Skeletal muscle cell (primary cell): ENCODE measurements at regions not wholly inside any gene's neighbourhood (a gene's known extent, or its start where the extent isn't known, plus 50 kb on each side); places are given as distances from the start of the nearest gene placed in this dataset.

ENCODE experiments used
- DNase-seq: peaks from one replicate; pipeline ENCODE4 v3.0.0-alpha.2; 2010; ENCODE audit warnings: low read depth
- H3K4me3 ChIP-seq: 2 replicates; pipeline ENCODE4 v1.5.1; 2011; ENCODE audit warnings: low read depth, mild to moderate bottlenecking, control low read depth, low read length, moderate library complexity

DNA sequence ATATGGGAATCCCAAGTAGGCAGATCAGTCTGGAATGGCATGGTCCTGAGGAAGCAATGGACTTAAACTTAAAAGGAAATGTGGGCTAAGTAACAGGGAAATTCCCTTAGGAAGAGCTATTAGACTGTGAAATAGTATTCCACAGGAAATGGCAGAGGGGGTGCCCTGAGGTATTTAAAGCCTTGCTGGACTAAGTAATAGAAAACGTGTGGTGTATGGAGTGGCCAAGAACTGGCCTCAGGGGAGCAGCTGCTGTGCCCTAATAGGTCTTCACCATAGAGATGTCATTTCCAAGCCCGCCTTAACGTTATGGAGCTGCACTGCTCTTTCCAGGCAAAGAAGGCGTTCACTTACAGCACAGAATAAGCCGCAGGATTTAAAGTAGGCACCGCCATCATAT, 365.2 kb upstream of the ZMIZ1 start:
- no peak for DNase-seq
- H3K4me3 ChIP-seq = no peak overlapping the region

GRCh38 chr10:78706256-78706655, 362.5 kb upstream of the ZMIZ1 start:
- no peak for DNase-seq
- no peak overlapping the region for H3K4me3 ChIP-seq

GRCh38 chr10:78706726-78707540, 361.8 kb upstream of the ZMIZ1 start:
- H3K4me3 ChIP-seq = no peak overlapping the region
- DNase-seq = no peak

GRCh38 chr10:78707745-78708144, 361.0 kb upstream of the ZMIZ1 start:
- no peak overlapping the region for H3K4me3 ChIP-seq
- DNase-seq = no peak

GRCh38 chr10:78712147-78712546, 356.6 kb upstream of the ZMIZ1 start:
- no peak overlapping the region for H3K4me3 ChIP-seq

GRCh38 chr10:78713659-78714058, 355.1 kb upstream of the ZMIZ1 start:
- no peak for DNase-seq

More at GRCh38 chr10:78712147-78712546, 356.6 kb upstream of the ZMIZ1 start:
- no peak for DNase-seq

GRCh38 chr10:78714225-78714624, 354.5 kb upstream of the ZMIZ1 start:
- no peak overlapping the region for H3K4me3 ChIP-seq
- DNase-seq = no peak

More at GRCh38 chr10:78713659-78714058, 355.1 kb upstream of the ZMIZ1 start:
- no peak overlapping the region for H3K4me3 ChIP-seq

GRCh38 chr10:78715435-78715834, 353.3 kb upstream of the ZMIZ1 start:
- DNase-seq = no peak
- no peak overlapping the region for H3K4me3 ChIP-seq

DNA sequence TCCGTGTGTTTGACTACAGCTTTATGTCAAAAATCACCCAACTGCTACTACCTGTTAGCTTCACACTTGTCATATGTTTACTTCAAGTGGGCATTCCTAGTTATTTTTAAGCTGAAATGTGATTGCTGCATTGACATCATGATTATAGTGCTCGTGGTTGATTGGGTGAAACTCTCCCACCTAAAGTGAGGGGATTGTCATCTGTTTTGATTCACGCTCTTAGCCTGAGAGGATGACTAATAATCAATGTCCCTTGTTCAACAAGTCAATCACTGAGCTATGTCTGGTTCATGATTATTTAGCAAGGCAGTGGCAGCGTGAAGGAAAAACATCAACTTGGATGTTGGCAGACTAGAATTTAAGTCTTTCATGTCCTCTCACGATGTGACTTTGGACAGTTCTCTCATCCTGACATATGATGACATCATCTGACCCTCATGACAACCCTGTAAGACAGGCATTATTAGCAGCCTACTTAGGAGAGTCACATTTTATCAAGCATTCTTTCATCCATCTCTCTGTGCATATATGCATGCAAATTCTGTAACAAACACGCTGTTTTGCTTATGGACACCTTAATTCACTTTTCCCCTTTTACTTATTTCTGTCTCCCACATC, 352.6 kb upstream of the ZMIZ1 start:
- no peak overlapping the region for H3K4me3 ChIP-seq
- DNase-seq = no peak

- DNase-seq = no peak
- H3K4me3 ChIP-seq = no peak overlapping the region
Observed at GRCh38 chr10:78717200-78717599, 351.6 kb upstream of the ZMIZ1 start.

DNA sequence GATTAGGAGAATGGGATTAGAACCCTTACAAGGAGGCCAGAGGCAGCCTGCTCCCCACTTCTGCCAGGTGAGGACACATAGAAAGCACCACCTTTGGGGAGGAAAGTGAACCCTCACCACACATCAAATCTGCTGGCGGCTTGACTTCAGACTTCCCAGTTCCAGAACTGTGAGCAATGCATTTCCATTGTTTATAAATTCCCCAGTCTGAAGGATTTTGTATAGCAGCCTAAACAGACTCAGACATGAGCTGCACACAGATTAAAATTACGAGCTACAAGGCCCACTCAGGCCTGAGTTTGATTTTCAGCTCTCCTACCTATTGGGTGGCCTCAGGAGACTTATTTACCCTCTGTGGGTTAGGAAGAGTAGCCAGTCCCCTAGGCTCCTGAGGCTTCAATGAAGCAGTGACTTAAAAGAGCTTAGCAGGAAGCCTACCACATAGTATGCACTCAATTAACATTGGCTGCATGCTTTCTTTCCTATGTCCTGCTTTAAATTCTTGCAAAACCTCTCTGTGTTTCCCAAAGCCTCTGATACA, 350.7 kb upstream of the ZMIZ1 start:
- no peak overlapping the region for H3K4me3 ChIP-seq
- DNase-seq = no peak

DNA sequence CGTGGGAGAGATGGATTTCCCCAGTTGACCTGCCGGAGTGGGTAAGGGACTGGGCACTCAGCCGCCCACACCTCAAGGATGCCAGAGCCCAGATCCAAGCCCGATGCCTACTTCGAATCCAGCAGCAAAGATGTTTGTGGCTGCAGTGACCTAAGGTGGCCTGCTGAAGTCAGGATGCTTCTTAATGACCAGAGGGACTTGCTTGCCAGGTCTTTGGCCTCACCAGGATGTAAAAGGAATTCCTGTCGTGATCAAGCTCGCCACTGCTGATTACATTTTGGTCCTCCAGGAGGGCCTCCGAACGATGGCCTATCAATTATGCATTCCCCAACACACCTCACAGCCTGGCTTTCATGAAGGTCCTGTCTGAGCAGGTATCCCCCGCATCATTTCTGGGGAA, 349.5 kb upstream of the ZMIZ1 start:
- DNase-seq = no peak
- no peak overlapping the region for H3K4me3 ChIP-seq

DNA sequence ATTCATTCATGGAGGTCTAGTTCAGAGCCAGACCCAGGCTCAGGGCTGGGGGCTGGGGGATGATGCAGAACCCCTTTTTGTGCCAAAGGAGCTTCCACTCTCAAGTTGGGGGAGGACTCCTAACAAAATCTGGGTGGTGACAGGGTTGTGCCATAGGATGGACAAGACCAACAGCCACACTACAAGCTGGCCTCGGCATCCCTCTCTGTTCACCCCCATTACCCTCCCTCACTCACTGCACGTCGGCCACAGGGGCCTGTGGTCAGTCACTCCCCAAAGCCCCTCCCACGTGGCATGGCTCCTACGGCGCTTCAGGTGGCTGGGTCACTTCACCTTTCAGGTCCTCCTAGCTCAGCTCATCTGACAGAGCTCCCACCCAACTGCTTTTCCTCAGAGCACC, 348.7 kb upstream of the ZMIZ1 start:
- no peak for DNase-seq
- no peak overlapping the region for H3K4me3 ChIP-seq

DNA sequence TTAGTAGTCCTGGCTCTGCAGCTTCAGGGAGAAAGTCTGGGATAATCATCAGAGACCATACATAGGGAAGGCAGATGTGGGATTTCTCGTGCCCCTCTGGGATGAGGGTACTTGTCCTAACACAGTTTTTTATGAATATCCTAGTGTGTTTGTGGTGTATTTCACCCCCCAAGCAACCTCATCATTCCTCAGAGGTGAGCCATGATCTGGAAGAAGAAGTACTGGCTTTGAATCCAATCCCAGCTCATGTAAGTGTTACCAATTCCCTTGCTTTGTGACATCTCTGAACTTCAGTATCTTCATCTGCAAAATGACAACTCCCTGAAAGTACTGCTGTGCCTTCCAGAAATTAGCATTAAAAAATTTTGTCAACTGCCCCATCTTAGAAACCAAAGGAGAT, 347.5 kb upstream of the ZMIZ1 start:
- no peak for DNase-seq
- no peak overlapping the region for H3K4me3 ChIP-seq

- DNase-seq = no peak
- H3K4me3 ChIP-seq = no peak overlapping the region
Observed at GRCh38 chr10:78724846-78725245, 343.9 kb upstream of the ZMIZ1 start.

- DNase-seq = no peak
- no peak overlapping the region for H3K4me3 ChIP-seq
Observed at GRCh38 chr10:78726171-78726570, 342.6 kb upstream of the ZMIZ1 start.

DNA sequence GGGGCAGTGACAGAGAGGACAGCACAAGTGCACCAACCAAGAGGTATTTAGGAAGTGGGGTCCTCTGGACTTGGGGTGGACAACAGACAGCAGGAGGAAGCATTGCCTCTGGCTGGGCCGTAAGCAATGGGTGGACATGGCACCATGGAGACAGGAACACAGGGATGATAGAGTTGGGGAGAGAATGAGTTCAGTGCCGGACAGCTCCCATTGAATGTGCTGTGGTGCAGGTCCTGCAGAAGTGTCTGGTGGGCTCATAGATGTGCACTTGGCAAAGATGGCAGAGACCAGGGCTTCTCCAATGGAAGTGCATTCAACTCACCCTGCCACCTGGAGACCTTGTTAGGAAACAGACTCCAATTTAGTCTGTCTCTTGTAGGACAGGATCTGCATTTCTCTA, 341.5 kb upstream of the ZMIZ1 start:
- no peak overlapping the region for H3K4me3 ChIP-seq

GRCh38 chr10:78727728-78728127, 341.0 kb upstream of the ZMIZ1 start:
- no peak for DNase-seq
- no peak overlapping the region for H3K4me3 ChIP-seq

More for the DNA sequence above, 341.5 kb upstream of the ZMIZ1 start:
- DNase-seq = no peak

DNA sequence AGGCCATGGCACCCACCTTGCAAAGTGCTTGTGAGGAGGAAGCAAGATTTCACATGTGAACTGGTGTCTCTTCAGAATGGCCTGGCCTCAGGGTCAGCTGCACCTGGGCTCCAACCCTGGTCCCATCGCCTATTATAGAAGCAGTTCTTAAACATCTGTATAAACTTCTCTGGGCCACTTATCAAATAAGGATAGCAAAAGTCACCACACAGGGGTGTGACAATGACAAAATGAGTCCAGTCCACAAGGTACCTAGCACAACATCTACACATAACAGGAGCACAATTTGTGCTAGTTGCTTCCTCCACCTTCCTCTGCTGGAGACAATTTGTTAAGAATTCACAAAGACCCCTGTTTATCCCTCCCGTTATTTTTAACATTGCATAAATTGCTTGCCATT, 340.6 kb upstream of the ZMIZ1 start:
- no peak overlapping the region for H3K4me3 ChIP-seq
- no peak for DNase-seq

DNA sequence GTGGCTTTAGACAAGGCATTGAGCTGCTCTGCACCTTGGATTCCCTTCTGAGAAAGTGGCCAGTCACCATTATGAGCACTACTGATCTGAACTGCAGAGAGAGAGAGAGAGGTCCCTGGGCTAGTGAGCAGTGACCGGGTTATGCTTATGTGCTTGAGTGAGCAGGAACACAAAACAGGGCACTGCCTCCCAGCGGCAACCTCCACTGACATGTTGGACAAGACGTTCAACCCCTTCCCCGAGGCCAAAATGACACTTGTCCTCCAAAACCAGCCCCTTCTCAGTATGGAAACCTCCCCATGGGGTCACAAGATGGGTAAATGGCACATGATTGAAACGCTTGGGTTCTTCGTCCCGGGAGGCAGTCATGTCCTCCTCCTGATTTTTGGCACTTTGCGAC, 339.4 kb upstream of the ZMIZ1 start:
- H3K4me3 ChIP-seq = no peak overlapping the region
- DNase-seq = no peak

GRCh38 chr10:78729800-78730199, 339.0 kb upstream of the ZMIZ1 start:
- no peak for DNase-seq
- no peak overlapping the region for H3K4me3 ChIP-seq
